HG03139 (cell line): ENCODE measurements at regions not wholly inside any gene's neighbourhood (a gene's known extent, or its start where the extent isn't known, plus 50 kb on each side); places are given as distances from the start of the nearest gene placed in this dataset.

ENCODE experiments used
- ATAC-seq: cut with Tn5 transposase; IDR thresholded peaks from one replicate; pipeline ENCODE4 v1.9.1; 2021; ENCODE audit not compliant: unreplicated experiment

DNA sequence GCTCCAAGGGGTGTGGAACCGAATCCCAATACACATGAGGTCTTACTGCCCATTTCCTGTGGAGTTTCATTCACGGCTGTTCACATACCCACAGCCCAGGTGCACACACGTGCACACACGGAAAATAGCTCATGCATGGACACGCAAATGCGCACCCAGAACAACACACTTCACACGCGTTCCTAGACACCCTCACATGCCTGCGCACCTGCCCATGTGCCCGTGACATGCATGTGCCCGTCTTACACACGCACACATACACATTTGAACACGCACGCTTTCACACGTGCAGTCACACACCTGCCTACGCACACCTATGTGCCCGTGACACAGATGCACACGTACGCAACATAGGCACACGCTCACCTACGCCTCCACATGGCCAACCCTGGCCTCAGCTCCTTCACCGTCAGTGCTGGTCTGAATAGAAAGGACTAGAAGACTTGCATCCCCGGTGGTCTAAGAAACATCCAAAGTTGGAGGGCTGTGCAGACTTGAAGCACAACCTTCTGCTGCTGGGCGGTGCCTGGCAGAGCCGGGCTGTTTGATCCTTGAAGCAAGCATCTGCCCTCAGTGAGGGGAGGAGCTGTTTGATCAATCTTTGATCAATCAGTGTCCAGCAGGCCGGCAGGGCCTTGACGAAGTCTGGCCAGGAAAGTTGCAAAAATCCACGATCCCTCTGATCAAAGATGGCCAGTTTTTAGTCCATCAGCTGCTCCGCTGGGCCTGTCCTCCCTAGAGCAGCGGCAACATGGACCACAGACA, 164.7 kb downstream of the OLFM1 start:
- ATAC-seq: no peak

DNA sequence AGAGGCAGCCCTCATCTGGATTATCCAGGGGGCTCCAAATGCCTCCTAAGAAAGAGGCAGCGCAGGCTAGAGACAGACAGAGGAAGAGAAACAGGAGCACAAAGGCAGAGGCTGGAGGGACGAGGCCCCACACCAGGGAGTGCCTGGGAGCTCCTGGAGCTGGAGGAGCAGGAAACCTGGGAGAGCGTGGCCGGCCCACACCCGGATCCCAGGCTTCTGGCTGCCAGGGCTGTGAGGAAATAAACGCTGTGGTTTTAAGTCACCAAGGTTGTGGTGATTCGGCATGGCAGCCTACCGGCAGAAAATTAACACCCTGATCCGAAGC, 165.5 kb downstream of the OLFM1 start:
- ATAC-seq: no peak

DNA sequence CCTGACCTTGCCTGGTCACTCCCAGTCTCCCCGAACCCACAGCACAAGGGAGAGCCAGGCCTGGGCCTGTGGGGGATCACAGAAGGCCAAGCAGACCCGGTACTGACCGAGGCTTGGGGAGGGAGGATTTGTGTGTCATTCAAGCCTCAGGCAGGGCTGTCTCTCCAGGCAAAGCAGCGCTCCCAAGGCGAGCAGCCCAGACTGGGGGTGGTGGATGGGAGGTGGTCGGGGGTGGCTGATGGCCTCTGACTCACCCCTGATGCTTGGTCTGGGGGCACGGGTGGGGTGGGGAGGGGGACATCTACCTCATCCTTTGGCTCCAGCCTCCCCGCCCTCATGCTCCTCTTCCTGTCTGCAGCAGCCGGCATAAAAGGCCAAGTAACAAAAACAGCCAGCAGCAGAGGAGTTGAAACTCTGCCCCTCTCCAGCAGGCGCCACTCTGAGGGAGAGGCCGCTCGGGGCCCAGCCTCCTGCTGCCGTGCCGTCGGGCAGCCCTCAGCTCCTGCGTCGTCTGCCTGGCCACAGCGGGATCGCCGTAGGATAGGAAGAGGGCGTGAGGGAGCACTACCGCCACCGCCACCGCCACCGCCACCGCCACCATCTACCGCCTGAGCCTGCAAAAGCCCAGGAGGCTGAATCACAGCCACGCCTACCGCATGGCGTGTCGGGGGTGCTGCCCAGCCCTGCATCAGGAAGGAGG, 166.0 kb downstream of the OLFM1 start:
- no peak for ATAC-seq

DNA sequence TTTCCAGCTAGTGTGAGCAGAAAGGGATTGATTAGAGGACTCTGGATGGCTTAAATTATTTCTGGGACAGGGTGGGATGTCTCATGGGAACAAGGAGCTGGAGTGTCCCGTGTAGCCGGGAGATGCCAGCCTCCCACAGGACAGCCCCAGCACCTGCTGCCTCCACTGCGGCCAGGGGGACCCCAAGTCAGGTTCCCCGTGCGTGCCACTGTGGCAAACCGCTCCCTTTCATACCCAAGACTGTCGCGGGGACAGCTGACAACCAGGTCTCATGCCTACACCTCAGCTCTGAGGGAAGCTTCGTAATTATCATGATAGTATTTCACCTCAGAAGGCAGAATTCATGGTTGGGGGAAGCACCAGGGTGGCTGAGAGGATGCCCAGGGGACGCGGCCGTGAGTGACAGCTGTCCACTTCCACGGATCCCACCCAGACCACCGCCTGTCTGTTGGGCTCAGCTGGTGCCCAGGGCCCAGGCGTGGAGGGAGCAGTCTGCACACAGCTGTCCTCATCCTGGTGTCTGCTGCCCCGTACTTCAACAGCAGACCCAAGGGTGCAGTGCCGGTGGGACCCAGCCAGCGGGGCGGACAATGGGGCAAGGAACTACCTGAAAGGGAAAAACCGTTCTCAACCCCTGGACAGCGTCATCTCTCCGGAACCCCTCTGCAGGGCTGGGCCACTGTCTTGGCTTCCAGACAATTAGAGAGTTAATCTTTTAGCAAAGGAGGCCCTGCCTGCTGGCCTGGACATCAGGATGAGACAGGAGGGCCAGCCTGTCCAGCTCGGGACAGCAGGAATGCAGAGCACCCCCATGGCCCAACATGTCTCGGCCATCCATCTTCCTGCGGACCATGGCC, 166.9 kb downstream of the OLFM1 start:
- ATAC-seq: no peak

DNA sequence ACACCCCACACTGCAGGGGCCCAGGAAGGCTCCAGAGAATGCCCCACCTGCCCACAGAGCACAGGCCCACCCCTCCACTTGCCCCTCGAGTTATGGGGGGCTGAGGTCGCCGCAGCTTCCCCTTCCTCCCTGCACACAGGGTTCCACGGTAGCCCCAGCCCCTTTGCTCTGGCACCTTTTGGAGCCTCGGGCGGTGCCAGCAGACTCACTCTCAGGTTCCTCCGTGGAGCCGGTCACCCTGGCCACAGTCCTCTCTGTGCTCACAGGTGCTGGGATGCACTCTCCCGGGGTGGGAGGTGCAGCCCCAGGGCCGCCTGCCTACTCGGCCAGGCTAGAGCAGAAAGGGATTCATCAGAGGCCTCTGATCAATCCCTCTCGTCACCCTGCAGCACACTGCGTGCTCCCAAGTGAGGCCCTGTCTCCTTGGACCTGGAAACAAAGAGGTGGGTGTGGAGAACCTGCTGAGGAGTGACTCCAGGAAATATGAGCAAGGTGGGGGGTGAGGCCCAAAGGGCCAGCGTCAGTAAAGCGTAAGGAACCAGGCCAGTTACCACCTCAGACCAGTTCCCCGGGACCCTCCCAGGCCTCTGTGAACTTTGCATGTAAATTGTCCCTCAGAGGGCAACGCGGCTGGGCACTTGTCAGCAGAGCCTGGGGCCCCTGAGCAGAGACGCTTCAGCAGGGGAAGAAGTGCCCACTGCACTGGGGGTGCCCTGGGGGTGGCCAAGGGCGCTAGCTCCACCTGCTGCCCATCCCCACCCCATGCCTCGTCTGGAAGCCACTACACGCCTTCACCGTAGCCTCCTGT, 167.8 kb downstream of the OLFM1 start:
- ATAC-seq: no peak

DNA sequence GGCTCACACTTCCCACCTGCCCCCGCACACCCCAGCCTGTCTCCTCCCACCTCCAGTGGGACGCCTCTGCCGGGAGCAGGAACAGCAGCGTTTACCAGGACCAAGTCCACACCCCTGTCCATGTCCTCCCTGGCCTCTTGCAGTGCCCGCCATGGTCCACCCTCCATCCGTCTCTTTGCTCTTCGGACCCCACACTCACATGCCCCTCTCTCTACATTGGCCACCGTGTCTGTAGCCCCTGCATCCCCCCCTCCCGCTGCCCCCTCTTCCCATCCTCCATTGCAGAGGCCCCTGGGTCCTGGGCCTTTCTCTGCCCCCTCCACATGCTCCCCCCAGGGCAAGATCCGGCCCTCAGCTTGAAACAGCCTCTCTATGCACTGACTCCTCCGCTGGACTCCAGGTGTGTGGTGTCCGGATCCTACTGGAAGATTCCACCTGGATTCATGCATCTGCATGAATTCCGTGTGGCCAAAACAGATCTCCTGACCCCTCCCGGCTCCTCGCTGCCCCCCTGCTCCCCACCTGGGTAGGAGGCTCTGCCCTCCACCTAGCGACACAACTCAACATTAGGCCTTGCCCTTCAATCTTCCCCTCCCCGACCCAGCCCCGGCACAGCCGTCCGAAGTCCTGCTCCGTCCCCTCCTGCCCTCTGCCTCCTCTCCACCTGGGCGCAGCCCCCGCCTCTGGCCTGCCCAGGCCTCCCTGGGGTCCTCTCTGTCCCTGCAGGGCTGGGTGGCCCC, 168.5 kb downstream of the OLFM1 start:
- ATAC-seq: no peak

DNA sequence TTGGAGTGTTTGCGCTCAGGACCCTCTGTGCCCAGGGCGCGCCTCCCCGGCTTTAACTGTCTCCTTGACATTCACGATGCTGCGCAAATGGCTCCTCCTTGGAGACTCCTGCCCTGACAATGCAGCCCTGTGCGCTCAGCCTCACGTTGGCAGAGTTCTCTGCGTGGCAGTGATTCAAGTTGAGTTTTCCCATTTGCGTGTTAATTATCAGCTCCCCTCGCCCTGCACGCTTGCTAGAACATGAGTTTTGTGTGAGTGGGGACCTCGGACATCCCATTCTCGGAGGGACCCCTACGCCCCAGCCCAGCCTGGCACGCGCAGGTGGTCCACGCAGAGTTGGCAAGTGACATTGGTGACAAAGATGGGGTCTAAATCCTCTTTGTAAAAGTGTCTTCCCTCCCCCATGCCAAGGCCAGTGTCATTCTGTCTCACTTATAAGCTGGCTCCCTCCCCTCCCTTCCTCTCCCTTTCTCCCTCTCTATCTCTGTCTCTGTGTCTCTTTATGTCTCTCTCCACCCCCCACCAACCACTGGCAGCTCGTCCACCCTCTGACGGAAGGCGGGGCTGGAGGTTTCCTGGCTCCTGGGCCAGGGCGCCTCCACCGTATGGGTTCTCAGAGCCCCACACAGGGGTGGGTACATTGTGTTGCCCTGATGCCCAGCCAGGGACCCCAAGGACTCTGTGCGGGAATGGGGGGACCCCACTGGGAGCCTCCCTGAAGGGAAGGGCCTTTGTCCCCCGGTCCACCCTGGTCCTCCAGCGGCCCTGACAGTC, 169.3 kb downstream of the OLFM1 start:
- ATAC-seq: no peak

DNA sequence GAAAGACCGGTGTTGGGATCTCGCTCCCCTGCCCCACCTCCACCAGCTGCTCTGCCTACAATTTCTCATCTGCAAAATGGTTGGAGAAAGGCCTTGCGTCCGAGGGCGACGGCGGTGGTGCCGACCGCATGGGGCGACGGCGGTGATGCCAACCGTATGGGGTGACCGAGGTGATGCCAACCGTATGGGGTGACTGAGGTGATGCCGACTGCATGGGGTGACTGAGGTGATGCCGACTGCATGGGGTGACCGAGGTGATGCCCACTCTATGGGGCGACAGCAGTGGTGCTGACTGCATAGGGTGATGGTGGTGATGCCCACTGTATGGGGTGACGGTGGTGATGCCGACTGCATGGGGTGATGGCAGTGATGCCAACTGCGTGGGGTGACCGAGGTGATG, 171.0 kb downstream of the OLFM1 start:
- no peak for ATAC-seq

DNA sequence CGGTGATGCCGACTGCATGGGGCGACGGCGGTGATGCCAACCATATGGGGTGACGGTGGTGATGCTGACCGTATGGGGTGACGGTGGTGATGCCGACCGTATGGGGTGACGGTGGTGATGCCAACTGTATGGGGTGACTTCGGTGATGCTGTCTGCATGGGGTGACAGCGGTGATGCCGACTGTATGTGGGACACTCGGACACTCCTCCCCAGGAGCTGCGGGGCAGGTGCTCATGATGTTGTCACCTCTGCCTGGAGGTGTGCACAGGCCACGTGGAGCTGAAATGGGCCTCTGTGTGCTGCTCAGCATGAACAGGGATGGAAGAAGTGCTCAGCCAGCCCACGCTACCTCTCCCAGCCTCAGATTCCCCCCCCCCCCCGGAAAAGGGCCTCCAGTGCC, 171.8 kb downstream of the OLFM1 start:
- ATAC-seq: no peak

DNA sequence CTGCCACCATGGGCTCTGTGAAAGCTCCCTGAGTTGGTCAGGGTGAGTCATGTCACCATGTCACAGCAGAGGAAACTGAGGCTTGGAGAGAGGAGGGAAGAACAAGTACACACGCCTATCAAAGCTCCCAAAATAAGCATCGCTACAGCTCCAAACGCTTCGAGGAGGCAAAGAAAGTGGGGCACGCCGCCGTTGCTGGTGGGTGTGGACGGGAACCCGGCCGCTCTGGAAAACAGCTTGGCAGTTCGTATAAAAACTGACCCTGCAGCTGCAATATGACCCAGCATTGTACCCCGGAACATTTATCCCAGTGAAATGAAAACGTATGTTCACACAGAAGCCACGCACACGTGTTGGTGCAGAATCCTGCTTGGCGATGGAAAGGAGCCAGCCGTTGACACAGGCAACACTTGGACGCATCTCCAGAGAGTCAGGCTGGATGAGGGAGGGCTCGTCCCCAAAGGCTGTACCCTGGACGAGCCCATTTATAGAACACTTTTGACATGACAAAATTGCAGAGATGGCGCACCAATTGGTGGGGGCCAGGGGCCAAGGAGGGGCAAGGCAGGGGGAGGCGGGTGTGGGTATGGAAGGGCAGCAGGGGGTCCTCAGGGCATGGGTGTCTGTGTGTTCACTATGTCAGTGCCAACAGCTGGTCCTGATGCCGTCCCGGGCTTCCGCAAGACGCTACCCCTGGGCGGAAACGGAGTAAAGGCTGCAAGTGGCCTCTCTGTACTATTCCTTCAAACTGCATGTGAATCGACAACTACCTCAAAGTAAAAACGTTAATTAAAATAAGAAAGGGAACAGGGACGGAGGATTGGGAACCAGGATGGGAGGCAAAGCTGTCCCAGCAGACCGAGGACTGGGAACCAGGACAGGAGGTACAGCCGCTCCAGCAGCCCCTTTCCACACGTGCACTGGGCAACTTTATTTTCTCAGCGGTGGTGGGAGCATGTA, 173.0 kb downstream of the OLFM1 start:
- no peak for ATAC-seq

DNA sequence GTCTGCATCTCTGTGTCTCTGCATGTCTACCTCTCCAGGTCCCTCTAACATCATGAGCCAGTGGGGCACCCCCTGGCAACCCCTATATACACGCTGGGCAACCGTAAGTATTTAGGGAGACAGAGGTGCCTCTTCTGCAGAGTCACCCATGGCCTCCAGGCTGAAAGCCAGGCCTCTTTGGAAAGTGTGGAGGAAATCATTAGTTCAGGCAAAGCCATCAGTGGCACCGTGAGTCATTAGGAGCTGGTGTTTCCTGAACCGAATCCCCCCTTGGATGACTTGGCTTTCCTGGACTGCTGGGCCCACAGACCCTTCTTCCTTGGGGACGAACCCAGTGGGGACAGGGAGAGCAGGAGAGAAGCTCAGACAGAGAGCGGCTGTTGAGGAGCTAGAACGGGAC, 174.8 kb downstream of the OLFM1 start:
- no peak for ATAC-seq

DNA sequence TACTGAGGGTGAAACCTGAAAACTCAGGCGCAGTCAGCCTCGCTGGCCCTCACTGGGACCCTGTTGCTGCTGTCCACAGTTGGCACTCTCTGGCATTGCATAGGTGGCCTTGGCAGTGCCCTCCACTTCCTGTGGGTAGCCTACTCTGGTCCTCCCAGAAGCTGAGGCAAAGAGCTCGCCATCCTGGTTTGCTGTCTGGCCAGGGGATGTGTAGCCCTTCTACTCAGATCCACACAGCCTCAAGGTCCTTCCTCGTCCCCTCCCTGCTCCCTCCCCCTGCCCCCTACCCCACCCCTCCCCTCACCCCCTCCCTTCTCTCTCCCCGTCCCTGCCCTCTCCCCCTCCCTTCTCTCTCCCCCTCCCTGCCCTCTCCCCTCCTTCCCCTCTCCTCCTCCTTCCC, 176.0 kb downstream of the OLFM1 start:
- no peak for ATAC-seq

DNA sequence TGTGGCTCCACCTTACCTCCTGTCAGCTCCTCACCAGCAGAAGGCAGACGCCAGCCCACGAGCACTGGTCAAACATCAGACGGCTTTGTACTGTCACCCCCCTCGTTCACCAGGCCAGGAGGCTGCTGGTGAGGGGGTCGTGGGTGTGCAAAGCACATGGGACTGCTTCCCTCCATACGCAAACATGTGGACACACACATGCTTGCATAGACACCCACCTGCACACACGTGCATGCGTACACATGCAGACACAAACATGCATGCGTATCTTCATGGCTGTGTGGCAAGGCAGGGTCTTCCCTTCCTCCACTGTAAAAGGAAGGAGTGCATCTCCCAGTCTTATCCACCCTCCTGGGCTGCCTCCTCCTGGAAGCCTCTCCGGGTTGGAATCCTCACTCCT, 178.5 kb downstream of the OLFM1 start:
- ATAC-seq: no peak

DNA sequence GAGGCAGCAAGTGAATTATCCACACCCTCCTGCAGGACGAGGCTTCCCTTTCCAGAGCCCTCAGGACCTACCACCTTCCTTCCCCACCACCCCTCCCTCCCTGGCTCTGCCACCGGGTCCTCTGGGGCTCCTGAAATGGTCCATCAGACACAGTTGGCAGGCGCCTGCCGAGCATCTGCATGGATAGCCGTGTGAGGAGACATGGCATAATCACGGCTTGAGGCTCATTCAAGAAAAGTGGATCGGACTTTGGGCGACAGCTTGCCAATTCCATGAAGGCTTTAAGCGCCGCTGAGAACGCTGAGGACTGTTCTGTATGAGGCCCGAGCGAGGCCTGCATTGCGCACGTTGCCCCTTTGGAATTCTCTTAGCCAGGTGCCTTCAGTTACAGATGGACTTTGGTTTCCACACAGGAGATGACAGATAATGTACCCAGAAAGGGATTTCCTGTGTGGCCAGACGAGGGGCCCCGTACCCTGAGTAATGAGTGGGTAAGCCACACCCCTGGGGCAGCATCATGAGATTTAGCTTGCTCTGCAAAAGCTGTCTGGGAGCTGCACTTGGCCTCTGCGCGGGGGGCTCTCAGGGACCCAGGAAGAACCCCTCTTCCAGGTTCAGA, 179.8 kb downstream of the OLFM1 start:
- no peak for ATAC-seq

DNA sequence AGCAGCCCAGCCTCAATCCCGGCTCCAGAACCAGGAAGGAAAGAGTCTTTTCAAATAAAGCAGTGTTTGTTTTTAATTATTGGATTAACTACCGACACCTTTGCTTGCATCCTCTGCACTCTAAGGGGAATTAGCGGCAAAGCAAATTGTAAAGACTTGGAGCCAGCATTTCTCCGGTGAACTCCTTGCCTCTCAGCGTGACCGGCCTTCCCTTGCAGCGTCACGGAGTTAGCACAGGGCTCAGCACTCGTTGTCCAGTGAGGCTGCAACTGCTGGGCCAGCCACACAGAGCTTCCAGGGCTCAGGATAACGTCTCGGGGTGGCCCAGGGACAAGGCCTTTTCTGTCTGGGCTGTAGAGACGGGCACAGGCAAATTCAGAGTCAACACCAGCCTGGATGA, 180.6 kb downstream of the OLFM1 start:
- ATAC-seq: no peak

DNA sequence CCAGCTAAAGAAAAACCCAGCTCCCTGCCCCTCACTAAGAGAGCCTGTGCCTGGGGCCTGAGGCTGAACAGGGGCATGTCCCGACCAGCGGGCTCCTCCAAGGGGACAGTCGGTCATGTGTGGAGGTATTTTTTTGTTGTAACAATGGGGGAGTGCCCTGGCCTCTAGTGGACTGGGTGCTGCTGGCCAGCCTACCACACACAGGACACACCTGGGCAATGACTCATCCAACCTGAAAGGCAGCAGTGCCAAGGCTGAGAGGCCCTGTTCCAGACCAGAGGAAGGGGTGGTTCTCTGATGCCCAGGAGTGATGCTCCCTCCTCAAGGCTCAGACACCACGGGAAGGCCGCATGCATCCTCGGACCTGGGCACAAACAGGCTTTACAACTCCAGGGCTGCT, 181.5 kb downstream of the OLFM1 start:
- ATAC-seq: no peak

DNA sequence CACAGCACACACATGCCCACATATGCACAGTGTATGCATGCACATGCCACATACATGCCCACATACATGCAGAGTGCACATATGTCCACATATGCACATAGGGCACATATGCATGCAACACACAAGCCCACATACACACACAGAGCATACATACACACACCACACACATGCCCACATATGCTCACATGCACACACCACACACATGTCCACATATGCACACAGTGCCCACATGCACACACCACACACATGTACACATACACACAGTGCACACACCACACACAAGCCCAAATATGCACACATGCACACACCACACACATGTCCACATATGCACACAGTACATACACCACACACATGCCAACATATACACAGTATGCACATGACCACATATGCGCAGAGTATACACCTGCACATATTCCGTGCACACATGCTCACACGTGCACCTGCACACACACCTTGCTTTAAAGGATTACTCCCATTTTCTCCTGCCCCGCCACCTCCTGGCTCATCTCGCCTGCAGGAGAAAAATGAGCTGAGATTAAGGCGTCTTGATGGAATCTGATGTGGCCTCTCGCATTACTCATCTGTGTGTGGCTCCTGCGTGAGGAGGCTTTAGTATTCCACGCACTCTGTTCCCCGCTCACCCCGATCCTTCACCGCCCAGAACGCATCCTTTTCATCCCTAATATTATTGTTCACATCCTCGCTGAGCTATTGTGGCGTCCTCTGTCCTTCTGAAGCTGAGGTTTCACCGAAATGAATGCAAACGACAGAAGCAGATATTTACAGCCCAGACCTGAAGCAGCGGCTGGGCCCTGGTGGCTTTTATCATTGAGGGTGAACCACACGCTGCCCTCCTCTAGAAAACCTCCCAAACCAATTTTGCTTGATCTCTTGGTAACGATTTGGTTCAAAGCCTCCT, 182.7 kb downstream of the OLFM1 start:
- ATAC-seq: no peak
